GM23338 (cell line): ENCODE measurements at regions not wholly inside any gene's neighbourhood (a gene's known extent, or its start where the extent isn't known, plus 50 kb on each side); places are given as distances from the start of the nearest gene placed in this dataset.

Source experiments
- ATAC-seq: fragments of 200-7000 bp; cut with Tn5 transposase; 3 replicates; pipeline ENCODE4 v1.9.1; 2020
- DNase-seq: peaks from one replicate; pipeline ENCODE4 v3.0.0-alpha.2; 2015; ENCODE audit warnings: low spot score
- H2AFZ ChIP-seq: fragments of 200-600 bp; sonication (generic); 2 replicates; pipeline ENCODE4 v1.8.0; 2016; ENCODE audit warnings: antibody characterized with exemption, mild to moderate bottlenecking, moderate library complexity
- H3F3A ChIP-seq: fragments of 200-600 bp; sonication (generic); replicated peaks from 2 replicates; pipeline ENCODE4 v1.8.0; 2017; ENCODE audit warnings: antibody characterized with exemption, mixed run types, low read depth
- H3K27ac ChIP-seq: fragments of 200-600 bp; sonication (generic); 2 replicates; pipeline ENCODE4 v1.6.1; 2016; ENCODE audit warnings: low read depth
- H3K27me3 ChIP-seq: fragments of 200-600 bp; sonication (generic); 2 replicates; pipeline ENCODE4 v1.8.0; 2016; ENCODE audit warnings: mild to moderate bottlenecking, mixed run types, moderate library complexity; ENCODE audit not compliant: insufficient read depth
- H3K36me3 ChIP-seq: fragments of 200-600 bp; sonication (generic); 2 replicates; pipeline ENCODE4 v1.8.0; 2016; ENCODE audit warnings: mild to moderate bottlenecking; ENCODE audit not compliant: insufficient read depth
- H3K4me1 ChIP-seq: fragments of 200-600 bp; sonication (generic); 2 replicates; pipeline ENCODE4 v1.8.0; 2016; ENCODE audit warnings: mild to moderate bottlenecking, moderate library complexity; ENCODE audit not compliant: insufficient read depth
- H3K4me2 ChIP-seq: fragments of 200-600 bp; sonication (generic); 2 replicates; pipeline ENCODE4 v1.7.1; 2017; ENCODE audit warnings: mixed run types
- H3K4me3 ChIP-seq: fragments of 200-600 bp; sonication (generic); 2 replicates; pipeline ENCODE4 v1.6.1; 2016; ENCODE audit warnings: mixed run types
- H3K79me2 ChIP-seq: fragments of 200-600 bp; sonication (generic); replicated peaks from 2 replicates; pipeline ENCODE4 v1.8.0; 2017; ENCODE audit warnings: mild to moderate bottlenecking; ENCODE audit not compliant: insufficient read depth
- H3K9me2 ChIP-seq: fragments of 200-600 bp; sonication (generic); 2 replicates; pipeline ENCODE4 v1.8.0; 2017; ENCODE audit not compliant: insufficient read depth
- H4K20me1 ChIP-seq: fragments of 200-600 bp; sonication (generic); replicated peaks from 2 replicates; pipeline ENCODE4 v1.8.0; 2017; ENCODE audit warnings: mild to moderate bottlenecking; ENCODE audit not compliant: insufficient read depth
- H3K27ac Mint-ChIP-seq: 2 replicates; pipeline ENCODE4 v1.8.0; 2020; ENCODE audit warnings: inconsistent platforms, mild to moderate bottlenecking, moderate library complexity, mixed read lengths
- H3K27me3 Mint-ChIP-seq: 3 replicates; pipeline ENCODE4 v1.8.0; 2022; ENCODE audit warnings: low read depth, mild to moderate bottlenecking, moderate library complexity, mixed read lengths, inconsistent platforms; ENCODE audit not compliant: insufficient read depth, poor library complexity
- H3K36me3 Mint-ChIP-seq: 3 replicates; pipeline ENCODE4 v1.8.0; 2021; ENCODE audit warnings: low read depth, mild to moderate bottlenecking, inconsistent platforms, moderate library complexity, mixed read lengths
- H3K4me1 Mint-ChIP-seq: 3 replicates; pipeline ENCODE4 v1.8.0; 2020; ENCODE audit warnings: mild to moderate bottlenecking, inconsistent platforms, mixed read lengths
- H3K4me3 Mint-ChIP-seq: 3 replicates; pipeline ENCODE4 v1.8.0; 2021; ENCODE audit warnings: moderate library complexity, mild to moderate bottlenecking, inconsistent platforms, mixed read lengths
- H3K9me3 Mint-ChIP-seq: 3 replicates; pipeline ENCODE4 v1.8.0; 2020; ENCODE audit warnings: moderate library complexity, mild to moderate bottlenecking, inconsistent platforms, mixed read lengths
- CTCF ChIP-seq, 2 experiments: fragments of 200-600 bp in 1 of 2; sonication (generic) in 1 of 2; conservative IDR thresholded peaks; 2 replicates each; pipeline versions ENCODE4 v1.5.1 to v1.6.1; 2016 to 2017; ENCODE audit warnings: antibody characterized with exemption in 2 of 2, low read depth in 2 of 2, mild to moderate bottlenecking in 2 of 2, moderate library complexity in 1 of 2
- EZH2 ChIP-seq: fragments of 200-600 bp; sonication (generic); IDR thresholded peaks from one replicate; pipeline ENCODE4 v1.8.0; 2017; ENCODE audit warnings: antibody characterized with exemption, mild to moderate bottlenecking, low read depth; ENCODE audit not compliant: unreplicated experiment
- EZH2phosphoT487 ChIP-seq: fragments of 200-600 bp; sonication (generic); IDR thresholded peaks from one replicate; pipeline ENCODE4 v1.8.1; 2018; ENCODE audit warnings: antibody characterized with exemption; ENCODE audit not compliant: unreplicated experiment

- H3K9me2 ChIP-seq = no peaks in the 10 kb centered on the region
- no peaks in the 10 kb centered on the region for H3K79me2 ChIP-seq
- peak overlapping the region; percentile 73 for H3K4me3 ChIP-seq
- Mint-ChIP-seq H3K27me3 (peaks cover 25% of the 10 kb centered on the region), H3K4me3 (peak overlapping the region; percentile 75), H3K36me3 (no peaks in the 10 kb centered on the region), H3K4me1 (peaks cover 12% of the 10 kb centered on the region), H3K27ac (no peak overlapping the region), H3K9me3 (peaks cover 3% of the 10 kb centered on the region; the same call in 1 of the 3 replicates)
- DNase-seq (peak; percentile 91), ATAC-seq (peak; percentile 91)
- H3K36me3 ChIP-seq = no peaks in the 10 kb centered on the region
- peak; percentile 82 to 90 for TF ChIP-seq CTCF (conservative IDR thresholded peaks at IDR 0.05; ENCODE audit: low read depth in 2 of 2)
- no peak for TF ChIP-seq EZH2phosphoT487
- peaks cover 16% of the 10 kb centered on the region; the same call in 1 of the 2 replicates for H3K27me3 ChIP-seq
- H3K27ac ChIP-seq = no peak overlapping the region
- peak overlapping the region; percentile 94 for H3K4me2 ChIP-seq
- peak overlapping the region; percentile 99 for H2AFZ ChIP-seq
- no peaks in the 10 kb centered on the region for H4K20me1 ChIP-seq
- H3F3A ChIP-seq = no peaks in the 10 kb centered on the region; the same call in 1 of the 2 replicates
- H3K4me1 ChIP-seq = peaks cover 11% of the 10 kb centered on the region
Measured at GRCh38 chr11:64448599-64449380, 89.8 kb downstream of the RPS6KA4 start.

- TF ChIP-seq EZH2 (no peak), CTCF (conservative IDR thresholded peaks at IDR 0.05; ENCODE audit: low read depth in 2 of 2) (peak; percentile 78 to 94)
- H3K27ac Mint-ChIP-seq = no peak overlapping the region
- H3K9me3 Mint-ChIP-seq = peaks cover 3% of the 10 kb centered on the region; the same call in 1 of the 3 replicates
- Histone ChIP-seq H3K27me3 (peaks cover 16% of the 10 kb centered on the region; the same call in 1 of the 2 replicates), H2AFZ (peak overlapping the region; percentile 99), H3F3A (no peaks in the 10 kb centered on the region; the same call in 1 of the 2 replicates), H3K36me3 (no peaks in the 10 kb centered on the region), H3K9me2 (no peaks in the 10 kb centered on the region), H3K79me2 (no peaks in the 10 kb centered on the region), H3K4me1 (peaks cover 11% of the 10 kb centered on the region), H3K27ac (no peak overlapping the region), H3K4me2 (peak overlapping the region; percentile 94), H3K4me3 (peak overlapping the region; percentile 73), H4K20me1 (no peaks in the 10 kb centered on the region)
- H3K27me3 Mint-ChIP-seq = peaks cover 24% of the 10 kb centered on the region
- peak; percentile 90 for DNase-seq
- H3K4me1 Mint-ChIP-seq = peaks cover 12% of the 10 kb centered on the region
- no peaks in the 10 kb centered on the region for H3K36me3 Mint-ChIP-seq
- peak; percentile 92 for ATAC-seq
- H3K4me3 Mint-ChIP-seq = peak overlapping the region; percentile 75
Measured at GRCh38 chr11:64449381-64450167, 90.6 kb downstream of the RPS6KA4 start.
